ENCODE measurements at regions not wholly inside any gene's neighbourhood (a gene's known extent, or its start where the extent isn't known, plus 50 kb on each side); places are given as distances from the start of the nearest gene placed in this dataset.
A peak's percentile ranks its signal among the peaks of the same experiment; 100 is the strongest.

- Histone ChIP-seq H3K9me3 (replicated peaks) (no peaks in the 10 kb centered on the region), H3K4me1 (no peaks in the 10 kb centered on the region), H3K27ac (no peak overlapping the region), H3K36me3 (no peaks in the 10 kb centered on the region), H3K4me3 (no peak overlapping the region), H3K27me3 (no peaks in the 10 kb centered on the region)
- no peak for DNase-seq
These were observed 99.5 kb downstream of the ZNF621 start for GRCh38 chr3:40624189-40624769.

- DNase-seq: no peak
- H3K36me3 ChIP-seq: no peaks in the 10 kb centered on the region
- no peaks in the 10 kb centered on the region for H3K27me3 ChIP-seq
- H3K4me3 ChIP-seq: no peak overlapping the region
- H3K4me1 ChIP-seq: peaks cover 12% of the 10 kb centered on the region
- no peaks in the 10 kb centered on the region for H3K9me3 ChIP-seq (replicated peaks)
- H3K27ac ChIP-seq: no peak overlapping the region
These were observed 102.3 kb downstream of the ZNF621 start for GRCh38 chr3:40627095-40627494.

- peaks cover 12% of the 10 kb centered on the region for H3K4me1 ChIP-seq
- no peaks in the 10 kb centered on the region for H3K27me3 ChIP-seq
- no peaks in the 10 kb centered on the region for H3K9me3 ChIP-seq (replicated peaks)
- no peak for DNase-seq
- H3K4me3 ChIP-seq: no peak overlapping the region
- H3K27ac ChIP-seq: no peak overlapping the region
- no peaks in the 10 kb centered on the region for H3K36me3 ChIP-seq
These were observed 104.2 kb downstream of the ZNF621 start for GRCh38 chr3:40628984-40629383.

- Histone ChIP-seq H3K4me1 (peaks cover 12% of the 10 kb centered on the region), H3K27ac (peak overlapping the region; percentile 68), H3K27me3 (no peaks in the 10 kb centered on the region), H3K36me3 (no peaks in the 10 kb centered on the region), H3K4me3 (no peak overlapping the region), H3K9me3 (replicated peaks) (no peaks in the 10 kb centered on the region)
- peak; percentile 74 to 75 for DNase-seq
These were observed 106.7 kb downstream of the ZNF621 start for GRCh38 chr3:40631341-40631995.

GRCh38 chr3:40637906-40638305 lies 113.1 kb downstream of the ZNF621 start:
- H3K27me3 ChIP-seq: no peaks in the 10 kb centered on the region
- DNase-seq: no peak
- no peaks in the 10 kb centered on the region for H3K4me1 ChIP-seq

GRCh38 chr3:40639006-40639405 lies 114.2 kb downstream of the ZNF621 start:
- H3K4me3 ChIP-seq: no peak overlapping the region
- no peak for DNase-seq
- no peaks in the 10 kb centered on the region for H3K36me3 ChIP-seq
- no peaks in the 10 kb centered on the region for H3K27me3 ChIP-seq
- H3K9me3 ChIP-seq (replicated peaks): no peaks in the 10 kb centered on the region
- no peak overlapping the region for H3K27ac ChIP-seq
- no peaks in the 10 kb centered on the region for H3K4me1 ChIP-seq

More at GRCh38 chr3:40637906-40638305, 113.1 kb downstream of the ZNF621 start:
- Histone ChIP-seq H3K36me3 (no peaks in the 10 kb centered on the region), H3K9me3 (replicated peaks) (no peaks in the 10 kb centered on the region), H3K27ac (no peak overlapping the region), H3K4me3 (no peak overlapping the region)

GRCh38 chr3:40642812-40643211 lies 118.1 kb downstream of the ZNF621 start:
- no peaks in the 10 kb centered on the region for H3K36me3 ChIP-seq
- H3K27ac ChIP-seq: no peak overlapping the region
- H3K9me3 ChIP-seq (replicated peaks): no peaks in the 10 kb centered on the region
- DNase-seq: no peak
- peaks cover 18% of the 10 kb centered on the region for H3K4me1 ChIP-seq
- H3K4me3 ChIP-seq: no peak overlapping the region
- no peaks in the 10 kb centered on the region for H3K27me3 ChIP-seq

- Histone ChIP-seq H3K4me3 (no peak overlapping the region), H3K4me1 (peaks cover 23% of the 10 kb centered on the region), H3K9me3 (replicated peaks) (no peaks in the 10 kb centered on the region), H3K27ac (peak overlapping the region; percentile 63), H3K27me3 (no peaks in the 10 kb centered on the region), H3K36me3 (no peaks in the 10 kb centered on the region)
- peak; percentile 91 to 92 for DNase-seq
These were observed 121.1 kb downstream of the ZNF621 start for GRCh38 chr3:40645883-40646282.

GRCh38 chr3:40649346-40649745 lies 124.6 kb downstream of the ZNF621 start:
- Histone ChIP-seq H3K27ac (no peak overlapping the region), H3K4me3 (no peak overlapping the region), H3K4me1 (peaks cover 23% of the 10 kb centered on the region), H3K9me3 (replicated peaks) (no peaks in the 10 kb centered on the region), H3K36me3 (no peaks in the 10 kb centered on the region), H3K27me3 (no peaks in the 10 kb centered on the region)
- DNase-seq: no peak

- H3K27ac ChIP-seq: no peak overlapping the region
- no peaks in the 10 kb centered on the region for H3K36me3 ChIP-seq
- no peak overlapping the region for H3K4me3 ChIP-seq
- no peak for DNase-seq
- no peaks in the 10 kb centered on the region for H3K27me3 ChIP-seq
- H3K9me3 ChIP-seq (replicated peaks): no peaks in the 10 kb centered on the region
- H3K4me1 ChIP-seq: peaks cover 7% of the 10 kb centered on the region
These were observed 127.3 kb downstream of the ZNF621 start for GRCh38 chr3:40652072-40652471.

- Histone ChIP-seq H3K27ac (no peak overlapping the region), H3K4me3 (no peak overlapping the region), H3K4me1 (peaks cover 3% of the 10 kb centered on the region), H3K36me3 (no peaks in the 10 kb centered on the region), H3K27me3 (no peaks in the 10 kb centered on the region), H3K9me3 (replicated peaks) (no peaks in the 10 kb centered on the region)
- no peak for DNase-seq
These were observed 128.2 kb downstream of the ZNF621 start for GRCh38 chr3:40653001-40653400.

GRCh38 chr3:40653878-40654277 lies 129.1 kb downstream of the ZNF621 start:
- no peak overlapping the region for H3K4me3 ChIP-seq
- H3K9me3 ChIP-seq (replicated peaks): no peaks in the 10 kb centered on the region
- H3K4me1 ChIP-seq: no peaks in the 10 kb centered on the region
- H3K36me3 ChIP-seq: no peaks in the 10 kb centered on the region
- H3K27me3 ChIP-seq: no peaks in the 10 kb centered on the region
- H3K27ac ChIP-seq: no peak overlapping the region
- no peak for DNase-seq

- Histone ChIP-seq H3K9me3 (replicated peaks) (no peaks in the 10 kb centered on the region), H3K27ac (no peak overlapping the region), H3K36me3 (no peaks in the 10 kb centered on the region), H3K27me3 (no peaks in the 10 kb centered on the region), H3K4me3 (no peak overlapping the region), H3K4me1 (no peaks in the 10 kb centered on the region)
- DNase-seq: no peak
These were observed 130.8 kb downstream of the ZNF621 start for GRCh38 chr3:40655551-40655950.

GRCh38 chr3:40657623-40658022 lies 132.9 kb downstream of the ZNF621 start:
- Histone ChIP-seq H3K27me3 (no peaks in the 10 kb centered on the region), H3K36me3 (no peaks in the 10 kb centered on the region), H3K27ac (no peak overlapping the region), H3K4me3 (no peak overlapping the region), H3K4me1 (no peaks in the 10 kb centered on the region), H3K9me3 (replicated peaks) (no peaks in the 10 kb centered on the region)
- no peak for DNase-seq

- no peak for DNase-seq
- Histone ChIP-seq H3K36me3 (no peaks in the 10 kb centered on the region), H3K27me3 (no peaks in the 10 kb centered on the region), H3K4me1 (no peaks in the 10 kb centered on the region), H3K4me3 (no peak overlapping the region), H3K27ac (no peak overlapping the region), H3K9me3 (replicated peaks) (no peaks in the 10 kb centered on the region)
These were observed 133.5 kb downstream of the ZNF621 start for GRCh38 chr3:40658305-40658704.

- Histone ChIP-seq H3K4me3 (no peak overlapping the region), H3K27ac (no peak overlapping the region), H3K27me3 (no peaks in the 10 kb centered on the region), H3K4me1 (no peaks in the 10 kb centered on the region), H3K36me3 (no peaks in the 10 kb centered on the region), H3K9me3 (replicated peaks) (no peaks in the 10 kb centered on the region)
- no peak for DNase-seq
These were observed 135.8 kb downstream of the ZNF621 start for GRCh38 chr3:40660554-40660953.

Data from SJCRH30 (cell line).